Thyroid gland (tissue), 4 donors: ENCODE measurements at regions not wholly inside any gene's neighbourhood (a gene's known extent, or its start where the extent isn't known, plus 50 kb on each side); places are given as distances from the start of the nearest gene placed in this dataset.

ENCODE experiments used
- DNase-seq, 2 donors: peaks; one replicate each; pipeline ENCODE4 v3.0.0-alpha.2; 2019
- H3K27ac ChIP-seq, 3 donors: fragments of 200-600 bp; sonication (generic); 1 replicate in 2 of 3; 2 replicates in 1 of 3; pipeline ENCODE4 v1.5.1; 2016 to 2019; ENCODE audit warnings: mild to moderate bottlenecking in 1 of 3, moderate library complexity in 1 of 3
- H3K27me3 ChIP-seq: fragments of 200-600 bp; sonication (generic); one replicate; pipeline ENCODE4 v1.5.1; 2019
- H3K36me3 ChIP-seq, 2 donors: fragments of 200-600 bp; sonication (generic); one replicate each; pipeline ENCODE4 v1.5.1; 2016 to 2019
- H3K4me1 ChIP-seq, 2 donors: fragments of 200-600 bp; sonication (generic); one replicate each; pipeline ENCODE4 v1.5.1; 2017 to 2019
- H3K4me3 ChIP-seq, 3 donors: fragments of 200-600 bp; sonication (generic); replicated peaks in 1 of 3; 1 replicate in 2 of 3; 2 replicates in 1 of 3; pipeline ENCODE4 v1.5.1; 2016; ENCODE audit warnings: mild to moderate bottlenecking in 1 of 3
- H3K9me3 ChIP-seq: fragments of 200-600 bp; sonication (generic); one replicate; pipeline ENCODE4 v1.5.1; 2017
- CTCF ChIP-seq, 6 experiments: fragments of 200-600 bp in 3 of 6; fragments of 450-650 bp in 3 of 6; sonication (generic) in 3 of 6; IDR thresholded peaks; one replicate each; pipeline ENCODE4 v1.5.1; 2016 to 2019; ENCODE audit warnings: antibody characterized with exemption in 6 of 6, mild to moderate bottlenecking in 2 of 6, inconsistent platforms in 1 of 6, moderate library complexity in 1 of 6
- POLR2A ChIP-seq, 2 donors: fragments of 450-650 bp; IDR thresholded peaks; one replicate each; pipeline ENCODE4 v1.6.1; 2017; ENCODE audit warnings: antibody characterized with exemption in 2 of 2, mild to moderate bottlenecking in 2 of 2, moderate library complexity in 1 of 2
- WGBS, 2 donors: methylation state at CpG; one replicate each; pipeline ENCODE4 v1.1.5; 2017; 5-methylcytosine and 5-hydroxymethylcytosine counted together
- intact Hi-C: fragments of 100-400 bp; cut with DNase I; formaldehyde crosslinking; loops from one replicate; pipeline ENCODE4 v1.15.1; 2023

GRCh38 chr5:113900816-113901215, 387.3 kb downstream of the YTHDC2 start:
- intact Hi-C loops, result no loop called here
- no peak overlapping the region for H3K4me3 ChIP-seq
- TF ChIP-seq POLR2A (IDR thresholded peaks at IDR 0.05) (no peak), CTCF (IDR thresholded peaks at IDR 0.05) (no peak)
- no peak for DNase-seq
- no peak overlapping the region for H3K27ac ChIP-seq
- no peaks in the 10 kb centered on the region for H3K27me3 ChIP-seq
- 64 to 78% methylated on average over 3 of the region's 3 CpGs for WGBS, 2 donors
- no peaks in the 10 kb centered on the region for H3K4me1 ChIP-seq
- no peaks in the 10 kb centered on the region for H3K9me3 ChIP-seq
- no peaks in the 10 kb centered on the region for H3K36me3 ChIP-seq

GRCh38 chr5:113901718-113902117, 388.2 kb downstream of the YTHDC2 start:
- H3K4me1 ChIP-seq, result no peaks in the 10 kb centered on the region
- no peak for DNase-seq
- TF ChIP-seq CTCF (IDR thresholded peaks at IDR 0.05), result no peak
- no peak for TF ChIP-seq POLR2A (IDR thresholded peaks at IDR 0.05)
- H3K4me3 ChIP-seq, result no peak overlapping the region
- H3K27me3 ChIP-seq, result no peaks in the 10 kb centered on the region
- intact Hi-C loops, result no loop called here
- no peaks in the 10 kb centered on the region for H3K36me3 ChIP-seq
- WGBS, 2 donors, result 80 to 83% methylated on average over 1 of the region's 1 CpG
- no peak overlapping the region for H3K27ac ChIP-seq
- no peaks in the 10 kb centered on the region for H3K9me3 ChIP-seq

GRCh38 chr5:113902917-113903660, 389.6 kb downstream of the YTHDC2 start:
- intact Hi-C loops, result no loop called here
- Histone ChIP-seq H3K4me3 (no peak overlapping the region), H3K4me1 (no peaks in the 10 kb centered on the region), H3K27ac (no peak overlapping the region), H3K36me3 (no peaks in the 10 kb centered on the region), H3K27me3 (no peaks in the 10 kb centered on the region), H3K9me3 (no peaks in the 10 kb centered on the region)
- no peak for DNase-seq
- 54 to 67% methylated on average over 2 of the region's 2 CpGs for WGBS, 2 donors
- TF ChIP-seq CTCF (IDR thresholded peaks at IDR 0.05) (no peak), POLR2A (IDR thresholded peaks at IDR 0.05) (no peak)

- Histone ChIP-seq H3K27ac (no peak overlapping the region), H3K36me3 (no peaks in the 10 kb centered on the region), H3K4me3 (no peak overlapping the region), H3K9me3 (no peaks in the 10 kb centered on the region), H3K4me1 (no peaks in the 10 kb centered on the region), H3K27me3 (no peaks in the 10 kb centered on the region)
- intact Hi-C loops, result no loop called here
- no peak for DNase-seq
- no peak for TF ChIP-seq POLR2A (IDR thresholded peaks at IDR 0.05)
- no peak for TF ChIP-seq CTCF (IDR thresholded peaks at IDR 0.05)
- WGBS, 2 donors, result 47 to 53% methylated on average over 6 of the region's 6 CpGs
Observed at GRCh38 chr5:113909782-113910181, 396.3 kb downstream of the YTHDC2 start.

GRCh38 chr5:113917997-113918396, 404.5 kb downstream of the YTHDC2 start:
- WGBS, 2 donors, result 48 to 52% methylated on average over 2 of the region's 2 CpGs
- intact Hi-C loops, result no loop called here
- Histone ChIP-seq H3K27me3 (no peaks in the 10 kb centered on the region), H3K9me3 (no peaks in the 10 kb centered on the region), H3K36me3 (no peaks in the 10 kb centered on the region), H3K4me3 (no peak overlapping the region), H3K27ac (no peak overlapping the region), H3K4me1 (no peaks in the 10 kb centered on the region)
- no peak for DNase-seq
- TF ChIP-seq CTCF (IDR thresholded peaks at IDR 0.05) (peak in 1 of 6 experiments; percentile 14), POLR2A (IDR thresholded peaks at IDR 0.05) (no peak)
